RWPE2 (cell line): ENCODE measurements at regions not wholly inside any gene's neighbourhood (a gene's known extent, or its start where the extent isn't known, plus 50 kb on each side); places are given as distances from the start of the nearest gene placed in this dataset.

Experiments used
- ATAC-seq: fragments of 200-7000 bp; cut with Tn5 transposase; 3 replicates; pipeline ENCODE4 v1.9.1; 2021; ENCODE audit warnings: low read depth
- DNase-seq: peaks from one replicate; pipeline ENCODE4 v3.0.0-alpha.2; 2020; ENCODE audit warnings: low spot score
- H3K27ac ChIP-seq: fragments of 450-650 bp; 2 replicates; pipeline ENCODE4 v1.5.1; 2017; ENCODE audit warnings: mild to moderate bottlenecking; ENCODE audit not compliant: poor library complexity, severe bottlenecking
- H3K27me3 ChIP-seq: fragments of 250-450 bp; sonication (Bioruptor Pico); 2 replicates; pipeline ENCODE4 v1.5.1; 2021; ENCODE audit warnings: mild to moderate bottlenecking, moderate library complexity; ENCODE audit not compliant: insufficient read depth, poor library complexity, severe bottlenecking
- H3K36me3 ChIP-seq: fragments of 250-450 bp; sonication (Bioruptor Pico); 2 replicates; pipeline ENCODE4 v1.5.1; 2020; ENCODE audit warnings: low read depth, mild to moderate bottlenecking, moderate library complexity
- H3K4me1 ChIP-seq: fragments of 250-450 bp; sonication (Bioruptor Pico); 2 replicates; pipeline ENCODE4 v1.5.1; 2021; ENCODE audit warnings: mild to moderate bottlenecking, moderate library complexity; ENCODE audit not compliant: insufficient read depth, poor library complexity, severe bottlenecking
- H3K4me3 ChIP-seq: fragments of 250-450 bp; sonication (Bioruptor Pico); 2 replicates; pipeline ENCODE4 v1.5.1; 2021; ENCODE audit warnings: mild to moderate bottlenecking, moderate library complexity; ENCODE audit not compliant: severe bottlenecking
- H3K9me3 ChIP-seq: fragments of 250-450 bp; sonication (Bioruptor Pico); 2 replicates; pipeline ENCODE4 v1.5.1; 2021; ENCODE audit warnings: mild to moderate bottlenecking, moderate library complexity; ENCODE audit not compliant: severe bottlenecking
- TF ChIP-seq, protein P1 (sequence below): fragments of 450-650 bp; IDR thresholded peaks from one replicate; pipeline ENCODE4 v1.5.1; 2017; ENCODE audit warnings: mild to moderate bottlenecking, moderate library complexity; ENCODE audit not compliant: poor library complexity, severe bottlenecking

DNA sequence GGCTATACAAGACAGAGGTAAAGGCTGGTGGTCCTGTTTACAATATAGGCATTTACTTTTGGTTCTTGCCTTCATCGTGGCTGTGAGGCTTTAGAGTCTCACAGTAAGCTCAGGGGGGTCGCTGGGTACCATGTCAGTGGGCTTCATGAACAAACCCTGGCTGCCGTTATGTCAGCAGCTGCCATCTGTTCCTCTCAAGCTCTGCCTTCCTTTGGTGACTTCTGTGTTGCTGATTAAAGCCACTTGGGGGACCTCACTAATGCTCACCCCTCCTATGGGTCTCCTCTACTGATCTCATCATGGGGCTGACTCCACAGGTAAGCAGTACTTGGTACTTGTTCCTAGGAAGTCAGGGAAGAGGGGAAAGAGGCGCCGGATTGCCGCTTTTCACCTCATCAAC, 268.7 kb downstream of the TTC6 start:
- DNase-seq (no peak), ATAC-seq (no peak)
- no peaks in the 10 kb centered on the region for H3K27me3 ChIP-seq
- no peaks in the 10 kb centered on the region for H3K9me3 ChIP-seq
- TF ChIP-seq, protein P1, sequence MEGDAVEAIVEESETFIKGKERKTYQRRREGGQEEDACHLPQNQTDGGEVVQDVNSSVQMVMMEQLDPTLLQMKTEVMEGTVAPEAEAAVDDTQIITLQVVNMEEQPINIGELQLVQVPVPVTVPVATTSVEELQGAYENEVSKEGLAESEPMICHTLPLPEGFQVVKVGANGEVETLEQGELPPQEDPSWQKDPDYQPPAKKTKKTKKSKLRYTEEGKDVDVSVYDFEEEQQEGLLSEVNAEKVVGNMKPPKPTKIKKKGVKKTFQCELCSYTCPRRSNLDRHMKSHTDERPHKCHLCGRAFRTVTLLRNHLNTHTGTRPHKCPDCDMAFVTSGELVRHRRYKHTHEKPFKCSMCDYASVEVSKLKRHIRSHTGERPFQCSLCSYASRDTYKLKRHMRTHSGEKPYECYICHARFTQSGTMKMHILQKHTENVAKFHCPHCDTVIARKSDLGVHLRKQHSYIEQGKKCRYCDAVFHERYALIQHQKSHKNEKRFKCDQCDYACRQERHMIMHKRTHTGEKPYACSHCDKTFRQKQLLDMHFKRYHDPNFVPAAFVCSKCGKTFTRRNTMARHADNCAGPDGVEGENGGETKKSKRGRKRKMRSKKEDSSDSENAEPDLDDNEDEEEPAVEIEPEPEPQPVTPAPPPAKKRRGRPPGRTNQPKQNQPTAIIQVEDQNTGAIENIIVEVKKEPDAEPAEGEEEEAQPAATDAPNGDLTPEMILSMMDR: no peak
- no peak overlapping the region for H3K27ac ChIP-seq
- no peaks in the 10 kb centered on the region for H3K36me3 ChIP-seq
- no peaks in the 10 kb centered on the region for H3K4me1 ChIP-seq
- no peak overlapping the region for H3K4me3 ChIP-seq

DNA sequence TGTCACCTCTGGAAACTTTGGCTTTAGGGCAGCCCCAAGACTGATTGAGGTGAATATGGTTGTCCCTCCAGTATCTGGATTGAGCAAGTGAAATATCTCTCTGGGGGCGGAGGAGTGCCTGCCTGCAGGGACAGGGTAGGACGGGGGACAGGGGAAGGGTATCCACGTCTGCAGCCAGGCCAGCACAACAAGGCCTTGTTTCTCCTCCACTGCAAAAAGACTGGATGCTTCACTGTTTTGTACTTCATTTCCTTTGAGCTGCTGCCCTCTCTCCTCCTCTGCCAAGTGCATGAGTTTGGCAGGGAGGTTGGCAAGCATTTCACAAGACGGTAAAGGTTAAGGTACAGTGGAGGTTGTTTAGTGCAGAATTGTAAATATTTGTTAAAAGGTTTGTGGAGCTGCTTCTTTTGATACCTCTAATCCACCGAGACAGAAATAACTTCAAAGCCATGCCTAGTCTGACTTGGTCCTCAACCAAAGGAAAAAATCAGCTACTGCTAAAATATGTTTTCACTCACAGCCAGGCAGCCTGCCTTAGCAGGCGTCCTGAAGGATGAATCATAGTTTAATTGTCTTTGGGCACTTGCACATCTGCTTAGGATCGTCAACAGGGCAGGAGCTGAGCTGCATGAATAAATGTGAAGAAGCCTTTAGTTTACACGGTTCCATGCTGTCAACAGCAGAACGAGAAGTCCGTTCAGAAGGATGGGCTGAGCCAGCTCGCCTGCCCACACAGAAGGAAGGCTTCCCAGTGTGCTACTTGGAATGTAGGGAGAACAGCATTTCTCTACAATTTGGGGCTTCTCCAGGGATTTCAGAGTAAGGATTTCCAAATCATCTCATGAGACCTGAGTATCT, 269.7 kb downstream of the TTC6 start:
- Histone ChIP-seq H3K27me3 (no peaks in the 10 kb centered on the region), H3K9me3 (no peaks in the 10 kb centered on the region), H3K36me3 (no peaks in the 10 kb centered on the region), H3K4me3 (no peak overlapping the region), H3K4me1 (peaks cover 3% of the 10 kb centered on the region), H3K27ac (no peak overlapping the region)
- DNase-seq: no peak
- TF ChIP-seq, protein P1: no peak
- ATAC-seq: peak; percentile 94

DNA sequence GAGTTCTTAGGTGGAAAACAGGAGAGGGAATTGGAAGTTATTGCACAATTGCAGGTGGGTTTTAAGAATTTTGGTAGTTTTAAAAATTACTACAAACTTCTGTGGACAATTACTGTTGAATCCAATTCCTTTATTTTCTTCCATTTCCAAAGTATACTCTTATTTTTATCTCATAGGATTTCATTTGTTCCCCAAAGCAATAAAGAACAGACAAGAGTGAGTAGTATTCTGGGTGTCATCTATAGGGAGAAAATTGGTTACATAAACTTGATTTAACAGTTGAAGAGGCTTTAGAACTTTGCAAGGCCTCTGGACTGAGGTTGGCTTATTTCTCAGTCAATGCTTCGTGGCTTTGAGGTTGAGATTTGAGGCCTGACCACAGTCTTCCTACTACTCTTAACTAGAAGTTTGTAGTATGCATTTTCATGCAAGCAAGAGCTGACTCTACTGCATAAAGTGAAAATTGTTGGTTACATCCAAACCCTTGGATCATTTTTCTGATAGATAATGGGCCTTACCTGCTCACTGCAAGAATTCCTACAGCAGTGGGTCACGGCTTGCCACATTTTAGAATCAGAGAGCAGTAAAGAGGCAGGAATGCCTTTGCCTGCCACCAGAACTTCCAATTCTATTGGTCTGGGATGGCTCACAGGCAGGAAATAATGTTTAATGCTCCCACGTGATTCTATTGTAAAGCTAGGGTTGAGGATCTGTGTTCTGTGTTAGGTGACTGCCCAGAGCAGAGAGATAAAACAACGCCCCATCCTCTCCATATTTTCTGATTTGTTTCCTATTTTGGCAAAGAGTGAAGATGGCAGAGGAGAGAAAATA, 270.5 kb downstream of the TTC6 start:
- TF ChIP-seq, protein P1: no peak
- ATAC-seq (no peak), DNase-seq (no peak)
- no peak overlapping the region for H3K27ac ChIP-seq
- no peaks in the 10 kb centered on the region for H3K9me3 ChIP-seq
- no peak overlapping the region for H3K4me3 ChIP-seq
- peaks cover 8% of the 10 kb centered on the region for H3K4me1 ChIP-seq
- H3K36me3 ChIP-seq: no peaks in the 10 kb centered on the region
- no peaks in the 10 kb centered on the region for H3K27me3 ChIP-seq

DNA sequence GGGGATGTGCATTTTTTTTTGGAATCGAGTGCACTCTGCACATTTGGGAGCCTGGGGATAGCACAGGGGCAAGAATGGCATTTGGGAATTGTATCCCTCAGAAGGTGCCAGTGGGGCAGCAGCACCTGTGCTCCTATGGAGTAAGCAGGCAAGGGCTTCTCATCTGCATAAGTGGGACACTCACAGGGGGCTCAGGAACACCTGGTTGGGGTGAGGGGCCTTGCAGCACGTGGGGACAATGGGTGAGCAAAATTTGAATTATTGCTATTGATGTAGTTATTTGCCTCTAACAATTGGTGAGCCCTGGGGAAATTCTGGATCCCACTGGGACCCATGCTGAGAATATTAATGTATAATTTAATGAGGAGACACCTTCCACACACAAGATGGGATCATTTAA, 274.2 kb downstream of the TTC6 start:
- Histone ChIP-seq H3K27me3 (no peaks in the 10 kb centered on the region), H3K4me1 (peaks cover 8% of the 10 kb centered on the region), H3K27ac (no peak overlapping the region), H3K36me3 (no peaks in the 10 kb centered on the region), H3K9me3 (no peaks in the 10 kb centered on the region), H3K4me3 (no peak overlapping the region)
- no peak for ATAC-seq
- TF ChIP-seq, protein P1: no peak
- DNase-seq: no peak

DNA sequence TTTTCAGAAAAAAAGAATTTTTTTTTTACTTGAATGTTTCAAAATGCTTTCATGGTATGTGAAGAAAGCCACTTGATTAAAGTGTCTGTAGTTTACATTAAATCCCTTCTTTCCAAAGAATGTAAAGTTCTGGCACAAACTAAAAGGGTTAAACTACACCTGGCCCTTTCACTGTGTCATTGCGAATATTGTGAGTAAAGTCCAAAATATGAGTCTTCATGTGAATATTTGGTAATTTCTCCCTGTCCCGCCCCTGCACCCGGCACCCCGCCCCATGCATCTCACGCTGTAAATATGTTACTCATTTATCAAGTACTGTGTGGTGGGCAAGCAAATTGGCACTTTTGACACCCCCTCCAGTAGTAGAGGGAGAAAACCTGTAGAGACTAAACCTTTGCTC, 274.7 kb downstream of the TTC6 start:
- no peaks in the 10 kb centered on the region for H3K27me3 ChIP-seq
- DNase-seq: no peak
- TF ChIP-seq, protein P1: no peak
- H3K4me1 ChIP-seq: peaks cover 8% of the 10 kb centered on the region
- H3K27ac ChIP-seq: no peak overlapping the region
- no peaks in the 10 kb centered on the region for H3K36me3 ChIP-seq
- H3K4me3 ChIP-seq: no peak overlapping the region
- no peaks in the 10 kb centered on the region for H3K9me3 ChIP-seq
- ATAC-seq: peak; percentile 61
